ENCODE measurements at regions not wholly inside any gene's neighbourhood (a gene's known extent, or its start where the extent isn't known, plus 50 kb on each side); places are given as distances from the start of the nearest gene placed in this dataset.

- TF ChIP-seq CTCF (IDR thresholded peaks at IDR 0.05) (no peak), POLR2A (IDR thresholded peaks at IDR 0.05) (no peak)
Measured at GRCh38 chr1:29429656-29430055, 193.3 kb downstream of the PTPRU start.
